ENCODE measurements at regions not wholly inside any gene's neighbourhood (a gene's known extent, or its start where the extent isn't known, plus 50 kb on each side); places are given as distances from the start of the nearest gene placed in this dataset.

DNA sequence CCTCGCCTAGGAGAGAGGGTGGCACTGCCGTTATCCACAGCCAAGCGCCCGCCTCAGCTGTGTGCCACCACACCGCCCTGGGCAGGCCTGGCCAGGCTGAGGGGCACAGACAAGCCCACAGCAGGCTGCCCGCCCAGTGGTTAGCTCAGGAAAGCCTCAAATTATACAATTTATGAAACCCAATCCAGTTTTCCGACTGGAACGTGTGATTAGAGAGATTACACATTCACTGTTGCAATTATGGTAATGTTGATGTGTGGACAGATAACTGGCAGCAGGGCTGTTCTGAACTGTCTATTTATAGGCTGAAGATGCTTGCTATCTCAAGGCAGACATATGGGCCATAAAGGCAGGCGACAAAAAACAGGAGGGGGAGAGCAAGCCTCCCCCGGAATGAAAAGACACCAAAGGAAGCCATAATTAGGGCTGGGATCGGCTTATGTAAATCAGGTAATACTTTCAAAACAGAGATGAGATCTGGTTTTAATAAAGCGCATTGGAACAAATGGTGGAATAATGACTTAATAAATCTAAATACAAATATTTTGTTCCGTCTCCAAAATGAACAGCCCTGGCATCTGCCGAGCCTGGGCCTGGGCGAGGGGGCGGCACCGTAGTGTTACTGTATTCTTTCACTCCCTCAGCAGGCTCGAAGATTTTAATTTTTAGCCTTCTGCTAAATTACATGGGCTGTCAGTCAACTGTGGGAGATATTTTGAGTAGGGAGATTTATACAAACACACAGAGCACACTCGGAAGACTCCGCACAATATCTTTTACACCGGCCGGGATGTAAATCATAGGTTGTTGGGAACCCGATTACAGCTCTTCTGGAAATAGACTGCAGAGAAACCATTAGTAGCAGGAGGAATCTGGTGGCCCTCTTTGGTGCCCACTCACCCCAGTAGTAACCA, 103.1 kb upstream of the TLE3 start:
- TF ChIP-seq, protein P1, sequence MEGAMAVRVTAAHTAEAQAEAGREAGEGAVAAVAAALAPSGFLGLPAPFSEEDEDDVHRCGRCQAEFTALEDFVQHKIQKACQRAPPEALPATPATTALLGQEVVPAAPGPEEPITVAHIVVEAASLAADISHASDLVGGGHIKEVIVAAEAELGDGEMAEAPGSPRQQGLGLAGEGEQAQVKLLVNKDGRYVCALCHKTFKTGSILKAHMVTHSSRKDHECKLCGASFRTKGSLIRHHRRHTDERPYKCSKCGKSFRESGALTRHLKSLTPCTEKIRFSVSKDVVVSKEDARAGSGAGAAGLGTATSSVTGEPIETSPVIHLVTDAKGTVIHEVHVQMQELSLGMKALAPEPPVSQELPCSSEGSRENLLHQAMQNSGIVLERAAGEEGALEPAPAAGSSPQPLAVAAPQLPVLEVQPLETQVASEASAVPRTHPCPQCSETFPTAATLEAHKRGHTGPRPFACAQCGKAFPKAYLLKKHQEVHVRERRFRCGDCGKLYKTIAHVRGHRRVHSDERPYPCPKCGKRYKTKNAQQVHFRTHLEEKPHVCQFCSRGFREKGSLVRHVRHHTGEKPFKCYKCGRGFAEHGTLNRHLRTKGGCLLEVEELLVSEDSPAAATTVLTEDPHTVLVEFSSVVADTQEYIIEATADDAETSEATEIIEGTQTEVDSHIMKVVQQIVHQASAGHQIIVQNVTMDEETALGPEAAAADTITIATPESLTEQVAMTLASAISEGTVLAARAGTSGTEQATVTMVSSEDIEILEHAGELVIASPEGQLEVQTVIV (IDR thresholded peaks at IDR 0.05; ENCODE audit: borderline replicate concordance, partially characterized antibody): no peak
- TF ChIP-seq SMAD1 (IDR thresholded peaks at IDR 0.05; ENCODE audit: low read depth, partially characterized antibody) (no peak), TAF1 (IDR thresholded peaks at IDR 0.05; ENCODE audit: borderline replicate concordance, low read depth, low read length) (no peak), POLR2A (IDR thresholded peaks at IDR 0.05; ENCODE audit: low read depth, low read length) (no peak), GATAD2B (conservative IDR thresholded peaks at IDR 0.05; ENCODE audit: low read depth) (no peak), RCOR1 (conservative IDR thresholded peaks at IDR 0.05; ENCODE audit: low read depth, low read length) (no peak), CEBPB (IDR thresholded peaks at IDR 0.05; ENCODE audit: borderline replicate concordance in 1 of 2, low read depth in 2 of 2, low read length in 2 of 2) (no peak), NFYB (IDR thresholded peaks at IDR 0.05; ENCODE audit: insufficient read depth, low read depth, low read length) (no peak), ZNF384 (IDR thresholded peaks at IDR 0.05; ENCODE audit: borderline replicate concordance, low read depth, low read length) (no peak), RBBP5 (conservative IDR thresholded peaks at IDR 0.05) (no peak), EZH2 (IDR thresholded peaks at IDR 0.05; ENCODE audit: borderline replicate concordance, control insufficient read depth, low read depth, low read length) (no peak), FOXM1 (IDR thresholded peaks at IDR 0.05; ENCODE audit: low read depth, low read length) (no peak), CREB1 (IDR thresholded peaks at IDR 0.05; ENCODE audit: low read depth) (no peak)
- TF ChIP-seq, protein P2, sequence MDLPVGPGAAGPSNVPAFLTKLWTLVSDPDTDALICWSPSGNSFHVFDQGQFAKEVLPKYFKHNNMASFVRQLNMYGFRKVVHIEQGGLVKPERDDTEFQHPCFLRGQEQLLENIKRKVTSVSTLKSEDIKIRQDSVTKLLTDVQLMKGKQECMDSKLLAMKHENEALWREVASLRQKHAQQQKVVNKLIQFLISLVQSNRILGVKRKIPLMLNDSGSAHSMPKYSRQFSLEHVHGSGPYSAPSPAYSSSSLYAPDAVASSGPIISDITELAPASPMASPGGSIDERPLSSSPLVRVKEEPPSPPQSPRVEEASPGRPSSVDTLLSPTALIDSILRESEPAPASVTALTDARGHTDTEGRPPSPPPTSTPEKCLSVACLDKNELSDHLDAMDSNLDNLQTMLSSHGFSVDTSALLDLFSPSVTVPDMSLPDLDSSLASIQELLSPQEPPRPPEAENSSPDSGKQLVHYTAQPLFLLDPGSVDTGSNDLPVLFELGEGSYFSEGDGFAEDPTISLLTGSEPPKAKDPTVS (IDR thresholded peaks at IDR 0.05; ENCODE audit: low read depth, low read length): no peak
